K562 (cell line): ENCODE measurements at regions not wholly inside any gene's neighbourhood (a gene's known extent, or its start where the extent isn't known, plus 50 kb on each side); places are given as distances from the start of the nearest gene placed in this dataset.

Source experiments
- ATAC-seq: fragments of 200-7000 bp; cut with Tn5 transposase; 3 replicates; pipeline ENCODE4 v1.9.1; 2020; ENCODE audit warnings: moderate library complexity
- BruUV-seq: library from RNA; stranded (reverse); fragments of 400-500 nt; replicated peaks from 2 replicates; lab custom pipeline; 2021; lab: Mats Ljungman, UMichigan
- CTCF ChIA-PET: fragments of 300-600 bp; formaldehyde crosslinking; extraction: SDS; loops from one replicate; lab custom pipeline; 2021; ENCODE audit warnings: low intra/inter-chr PET ratio; lab: Yijun Ruan, JAX
- POLR2A ChIA-PET: fragments of 300-600, 350-650 bp; sonication (Branson Sonifier 250); formaldehyde crosslinking; extraction: SDS; loops from one replicate; lab custom pipeline; 2021; ENCODE audit warnings: antibody characterized with exemption, inconsistent platforms; lab: Yijun Ruan, JAX
- DNase-seq, 4 experiments: peaks; one replicate each; pipeline versions ENCODE4 v3.0.0 to v3.0.0-alpha.2; 2011 to 2018; ENCODE audit warnings: low spot score in 3 of 4, mixed read lengths in 3 of 4; ENCODE audit errors: extremely low read depth in 1 of 4
- FAIRE-seq: peaks from 2 replicates; lab custom pipeline; 2011; peaks lifted over from hg19 to GRCh38; lab: Jason Lieb, UNC
- H2AFZ ChIP-seq: 2 replicates; pipeline ENCODE4 v1.6.0; 2011; ENCODE audit warnings: low read depth, low read length, control low read depth, inconsistent platforms
- H3K27ac ChIP-seq: fragments of 200-600 bp; 3 replicates; pipeline ENCODE4 v1.8.0; 2011; ENCODE audit warnings: low read depth, mild to moderate bottlenecking, control low read depth, inconsistent platforms, low read length, moderate library complexity, mixed read lengths; ENCODE audit errors: extremely low read depth
- H3K27me3 ChIP-seq, 2 experiments: fragments of 300-600 bp in 1 of 2; 2 replicates in 1 of 2; 3 replicates in 1 of 2; pipeline versions ENCODE4 v1.6.0 to v1.8.0; 2011; ENCODE audit warnings: inconsistent platforms in 2 of 2, low read length in 2 of 2, mild to moderate bottlenecking in 1 of 2, mixed read lengths in 1 of 2, moderate library complexity in 1 of 2; ENCODE audit not compliant: control insufficient read depth in 2 of 2, insufficient read depth in 2 of 2
- H3K36me3 ChIP-seq: fragments of 300-600 bp; 3 replicates; pipeline ENCODE4 v1.8.0; 2011; ENCODE audit warnings: mild to moderate bottlenecking, low read length, inconsistent platforms; ENCODE audit not compliant: control insufficient read depth, insufficient read depth
- H3K4me1 ChIP-seq, 2 experiments: fragments of 200-600 bp in 1 of 2; replicated peaks in 1 of 2; 2 replicates in 1 of 2; 3 replicates in 1 of 2; pipeline versions ENCODE4 v1.5.1 to v1.8.0; 2011; ENCODE audit warnings: inconsistent platforms in 2 of 2, low read length in 2 of 2, mild to moderate bottlenecking in 1 of 2, mixed read lengths in 1 of 2, moderate library complexity in 1 of 2; ENCODE audit not compliant: control insufficient read depth in 2 of 2, insufficient read depth in 2 of 2
- H3K4me2 ChIP-seq: 2 replicates; pipeline ENCODE4 v1.6.1; 2011; ENCODE audit warnings: low read length, control low read depth, inconsistent platforms, mixed read lengths; ENCODE audit not compliant: insufficient read depth
- H3K4me3 ChIP-seq: fragments of 200-600 bp; sonication (generic), shearing (Covaris generic); 2 replicates; pipeline ENCODE4 v1.5.1; 2016; ENCODE audit warnings: control low read depth, inconsistent platforms
- H3K79me2 ChIP-seq: fragments of 200-600 bp; 3 replicates; pipeline ENCODE4 v1.8.0; 2011; ENCODE audit warnings: low read length, inconsistent platforms; ENCODE audit not compliant: control insufficient read depth, insufficient read depth
- H3K9ac ChIP-seq, 2 experiments: 2 replicates each; pipeline versions ENCODE4 v1.6.0 to v1.6.1; 2011; ENCODE audit warnings: low read depth in 2 of 2, low read length in 2 of 2, control low read depth in 1 of 2, inconsistent platforms in 1 of 2, mild to moderate bottlenecking in 1 of 2, mixed read lengths in 1 of 2; ENCODE audit not compliant: insufficient read depth in 1 of 2
- H3K9me1 ChIP-seq: one replicate; pipeline ENCODE4 v1.6.0; 2011; ENCODE audit warnings: inconsistent platforms, mild to moderate bottlenecking, low read length, moderate library complexity; ENCODE audit not compliant: control insufficient read depth, insufficient read depth
- H3K9me3 ChIP-seq: replicated peaks from 2 replicates; pipeline ENCODE4 v1.5.1; 2011; ENCODE audit warnings: low read depth, low read length, inconsistent platforms; ENCODE audit not compliant: control insufficient read depth, insufficient read depth
- H4K20me1 ChIP-seq: replicated peaks from 2 replicates; pipeline ENCODE4 v1.6.1; 2011; ENCODE audit warnings: low read length, inconsistent platforms, mixed read lengths; ENCODE audit not compliant: control insufficient read depth, insufficient read depth
- ATF2 ChIP-seq: sonication (generic); formaldehyde crosslinking; IDR thresholded peaks from 2 replicates; pipeline ENCODE4 v1.8.1; 2022; ENCODE audit warnings: missing genetic modification reagents
- BHLHE40 ChIP-seq: IDR thresholded peaks from 2 replicates; pipeline ENCODE4 v1.6.1; 2011; ENCODE audit warnings: low read length, improper control_type of control experiment
- GABPB2 ChIP-seq: fragments of 250-450 bp; sonication (Bioruptor Pico); conservative IDR thresholded peaks from 2 replicates; pipeline ENCODE4 v1.5.1; 2021; ENCODE audit warnings: mild to moderate bottlenecking
- LCOR ChIP-seq: sonication (generic); formaldehyde crosslinking; IDR thresholded peaks from 2 replicates; pipeline ENCODE4 v1.8.0; 2022; ENCODE audit warnings: mild to moderate bottlenecking, missing genetic modification reagents
- NFATC3 ChIP-seq: fragments of 450-650 bp; IDR thresholded peaks from 2 replicates; pipeline ENCODE4 v1.6.1; 2017; ENCODE audit warnings: mild to moderate bottlenecking
- SETDB1 ChIP-seq: IDR thresholded peaks from one replicate; pipeline ENCODE4 v1.6.1; 2012; ENCODE audit warnings: low read length, control low read depth, inconsistent platforms
- TFAM ChIP-seq: fragments of 250-450 bp; sonication (Bioruptor Pico); conservative IDR thresholded peaks from 2 replicates; pipeline ENCODE4 v1.5.0; 2021; ENCODE audit warnings: mild to moderate bottlenecking, moderate library complexity
- ZBTB9 ChIP-seq: fragments of 450-650 bp; formaldehyde crosslinking; IDR thresholded peaks from 2 replicates; pipeline ENCODE4 v1.4.0; 2020; ENCODE audit warnings: mild to moderate bottlenecking, moderate library complexity
- ZNF282 ChIP-seq: sonication (generic); formaldehyde crosslinking; IDR thresholded peaks from 2 replicates; pipeline ENCODE4 v1.8.1; 2023; ENCODE audit warnings: missing genetic modification reagents
- WGBS: fragments of 100-300 bp; shearing (Covaris generic); methylation state at CpG from one replicate; pipeline ENCODE4 v1.1.6; 2016; ENCODE audit warnings: low coverage, mixed read lengths; ENCODE audit not compliant: insufficient coverage; ENCODE audit errors: missing lambda C conversion rate; 5-methylcytosine and 5-hydroxymethylcytosine counted together
- in situ Hi-C: fragments of 300-500 bp; cut with MboI; formaldehyde crosslinking; loops from 4 replicates; pipeline ENCODE4 v1.15.0; 2018; ENCODE audit warnings: inconsistent platforms, mixed read lengths
- intact Hi-C: fragments of 100-400 bp; cut with micrococcal nuclease; formaldehyde crosslinking; loops from 2 replicates; pipeline ENCODE4 v1.14.2; 2022

- H3K4me2 ChIP-seq, result no peak overlapping the region
- H4K20me1 ChIP-seq, result no peaks in the 10 kb centered on the region
- no peak for DNase-seq
- intact Hi-C loops, result no loop called here
- ChIA-PET CTCF (no interaction called here), POLR2A (no interaction called here)
- H3K9me1 ChIP-seq, result no peaks in the 10 kb centered on the region
- no peak for TF ChIP-seq SETDB1
- peaks cover 4 to 10% of the 10 kb centered on the region in 2 experiments; a peak in 2 of 5 replicates for H3K27me3 ChIP-seq
- no peaks in the 10 kb centered on the region for H3K79me2 ChIP-seq
- no peaks in the 10 kb centered on the region for H3K9me3 ChIP-seq
- H2AFZ ChIP-seq, result no peak overlapping the region
- H3K27ac ChIP-seq, result no peak overlapping the region
- no peak for ATAC-seq
- no peak overlapping the region for H3K9ac ChIP-seq
- no peaks in the 10 kb centered on the region for H3K36me3 ChIP-seq
- 1% methylated on average over 6 of the region's 6 CpGs for WGBS
- H3K4me1 ChIP-seq, result no peaks in the 10 kb centered on the region
- in situ Hi-C loops, result no loop called here
- no peak overlapping the region for H3K4me3 ChIP-seq
- no TSS peak for BruUV-seq
- FAIRE-seq, result no peak
Measured at GRCh38 chr9:113705306-113705927, 170.7 kb upstream of the ZNF618 start.

GRCh38 chr9:113705928-113706519 is 170.1 kb upstream of the ZNF618 start:
- 0% methylated on average over 2 of the region's 2 CpGs for WGBS
- Histone ChIP-seq H3K9ac (no peak overlapping the region), H4K20me1 (no peaks in the 10 kb centered on the region), H3K27ac (no peak overlapping the region), H3K36me3 (no peaks in the 10 kb centered on the region), H3K27me3 (peaks cover 3 to 10% of the 10 kb centered on the region in 2 experiments; a peak in 2 of 5 replicates), H3K9me3 (no peaks in the 10 kb centered on the region), H3K4me2 (no peak overlapping the region), H2AFZ (no peak overlapping the region), H3K9me1 (no peaks in the 10 kb centered on the region), H3K4me3 (no peak overlapping the region), H3K4me1 (no peaks in the 10 kb centered on the region), H3K79me2 (no peaks in the 10 kb centered on the region)
- TF ChIP-seq ZBTB9 (no peak), ATF2 (no peak), ZNF282 (CRISPR knock-in tag) (no peak), BHLHE40 (no peak), NFATC3 (no peak), GABPB2 (CRISPR knock-in tag) (no peak), LCOR (CRISPR knock-in tag) (no peak), TFAM (CRISPR knock-in tag) (no peak)
- BruUV-seq, result no TSS peak
- CTCF ChIA-PET, result no interaction called here
- intact Hi-C loops (no loop called here), in situ Hi-C loops (no loop called here)
- POLR2A ChIA-PET, result interaction anchor here (1.7 kb wide), 1 partner anchor 30 kb away, joined by 3 read pairs; no protein-coding TSS in a partner anchor
- FAIRE-seq (no peak), DNase-seq (no peak), ATAC-seq (no peak)
